DMS79 treated with DMSO at 0.1 percent for 48 hours (cell line): ENCODE measurements at regions not wholly inside any gene's neighbourhood (a gene's known extent, or its start where the extent isn't known, plus 50 kb on each side); places are given as distances from the start of the nearest gene placed in this dataset.

Experiments used
- DNase-seq: peaks from one replicate; lab custom pipeline; 2025; lab: John Stamatoyannopoulos, UW

DNA sequence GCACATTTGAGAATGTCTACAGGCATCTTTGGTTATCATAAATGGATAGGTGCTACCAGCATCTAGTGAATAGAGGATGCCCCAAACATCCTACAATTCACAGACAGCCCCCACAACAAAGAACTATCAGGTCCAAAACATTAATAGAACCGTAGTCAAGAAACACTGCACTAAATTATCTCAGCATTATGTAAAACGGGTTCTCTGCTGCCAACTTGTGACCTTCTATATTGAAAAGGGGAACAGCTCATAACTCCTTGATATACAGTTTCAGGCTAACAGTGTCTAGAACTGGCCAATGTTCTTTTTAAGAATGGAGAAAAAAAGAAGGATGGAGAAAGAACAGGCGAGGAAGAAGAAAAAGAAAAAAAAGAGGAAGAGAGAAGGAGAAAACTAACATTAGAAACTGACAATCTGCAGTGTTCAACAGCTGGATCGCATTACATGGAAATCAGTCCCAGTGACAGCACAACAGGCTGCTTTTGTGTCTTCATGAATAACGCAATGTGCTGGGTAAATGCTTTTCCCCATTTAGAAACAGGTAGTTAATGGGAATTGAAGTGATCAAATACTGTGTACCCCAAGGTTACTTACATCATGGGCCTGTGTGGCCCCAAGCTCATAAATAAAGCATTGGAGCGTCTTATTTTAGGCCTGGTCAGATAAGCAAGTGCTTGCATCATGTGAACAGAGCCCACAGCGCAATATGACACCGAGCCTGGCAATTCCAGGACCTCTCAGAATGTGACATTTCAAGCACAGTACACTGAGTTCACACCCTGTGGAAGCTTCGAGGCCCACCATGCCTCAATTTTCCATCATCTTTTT is 339.5 kb downstream of the DHX15 start:
- DNase-seq = no peak

GRCh38 chr4:24243641-24244040 is 340.7 kb downstream of the DHX15 start:
- DNase-seq = no peak

DNA sequence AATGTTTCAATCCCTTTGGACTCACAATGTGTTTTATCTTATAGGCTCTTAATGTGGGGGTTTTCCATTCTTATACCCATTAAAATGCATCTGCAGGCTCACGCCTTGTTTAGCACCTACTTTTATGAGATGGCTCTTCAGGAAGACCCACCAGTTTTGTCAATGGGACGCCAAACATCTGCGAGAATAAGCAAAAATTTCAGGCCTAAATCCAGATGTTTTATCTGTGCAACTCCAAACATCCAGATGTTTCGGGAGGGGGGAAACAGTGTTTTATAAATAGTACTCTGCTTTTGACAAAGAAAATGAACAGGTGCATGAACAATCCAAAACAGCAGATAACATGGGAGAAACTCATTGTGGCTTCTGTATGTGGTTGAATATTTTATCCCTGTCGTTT is 342.8 kb downstream of the DHX15 start:
- no peak for DNase-seq

GRCh38 chr4:24240655-24241054 is 343.7 kb downstream of the DHX15 start:
- DNase-seq = no peak

DNA sequence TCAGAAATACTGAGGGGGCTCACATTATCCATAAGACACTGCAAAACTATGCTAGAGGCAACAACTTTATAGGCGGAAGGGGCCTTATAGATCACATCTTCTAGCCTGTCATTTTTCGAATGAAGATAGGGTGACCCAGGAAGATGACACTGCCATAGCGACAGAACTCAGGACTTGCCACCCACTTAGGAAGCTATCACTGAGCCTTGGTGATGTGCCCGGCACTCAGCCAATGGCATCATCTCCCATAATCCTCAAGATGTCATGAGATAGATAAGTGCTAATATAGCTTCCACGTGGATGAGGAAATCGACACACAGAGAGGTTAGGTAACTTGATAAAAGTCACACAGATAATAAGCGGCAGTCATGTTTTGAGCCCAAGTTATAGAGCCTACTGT is 346.6 kb downstream of the DHX15 start:
- DNase-seq = no peak

DNA sequence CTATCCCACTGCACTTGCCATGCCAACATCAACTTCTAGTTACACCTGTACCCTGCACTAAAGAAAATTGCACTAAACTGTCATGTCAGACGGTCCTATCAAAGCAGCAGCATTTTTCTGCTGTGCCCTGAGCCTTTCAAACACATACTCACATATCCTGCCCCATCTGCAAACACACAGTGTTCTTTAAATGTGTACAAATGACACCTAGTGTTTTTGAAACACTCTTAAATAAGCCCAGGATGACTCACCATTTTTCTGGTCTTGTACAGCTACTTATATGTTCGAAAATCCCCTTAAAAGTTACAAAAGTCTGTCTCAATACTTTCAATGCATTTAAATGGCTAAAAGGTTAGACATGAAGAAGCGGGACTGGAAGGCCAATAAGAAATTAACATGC is 346.7 kb upstream of the PPARGC1A start:
- no peak for DNase-seq

- DNase-seq = no peak
Measured at GRCh38 chr4:24236120-24236519, 346.3 kb upstream of the PPARGC1A start.

DNA sequence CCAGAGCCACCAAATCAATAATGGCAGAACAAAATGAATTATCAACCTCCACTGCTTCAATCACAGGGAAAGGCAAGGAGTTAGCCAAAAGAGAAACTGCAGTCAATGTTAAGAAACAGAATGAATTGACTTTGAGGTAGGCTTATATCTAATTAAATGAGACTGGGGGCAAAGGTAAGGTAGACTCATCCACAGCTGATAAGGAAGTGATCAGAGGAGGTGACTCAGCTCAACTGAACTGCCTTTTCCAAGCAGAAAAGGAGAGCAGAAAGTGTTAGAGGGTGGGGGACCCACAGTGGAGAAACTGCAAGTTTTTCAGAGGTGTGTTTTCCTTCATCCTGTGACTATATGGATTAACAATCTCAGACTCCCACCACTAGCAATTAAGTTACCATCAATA is 345.8 kb upstream of the PPARGC1A start:
- DNase-seq = no peak

DNA sequence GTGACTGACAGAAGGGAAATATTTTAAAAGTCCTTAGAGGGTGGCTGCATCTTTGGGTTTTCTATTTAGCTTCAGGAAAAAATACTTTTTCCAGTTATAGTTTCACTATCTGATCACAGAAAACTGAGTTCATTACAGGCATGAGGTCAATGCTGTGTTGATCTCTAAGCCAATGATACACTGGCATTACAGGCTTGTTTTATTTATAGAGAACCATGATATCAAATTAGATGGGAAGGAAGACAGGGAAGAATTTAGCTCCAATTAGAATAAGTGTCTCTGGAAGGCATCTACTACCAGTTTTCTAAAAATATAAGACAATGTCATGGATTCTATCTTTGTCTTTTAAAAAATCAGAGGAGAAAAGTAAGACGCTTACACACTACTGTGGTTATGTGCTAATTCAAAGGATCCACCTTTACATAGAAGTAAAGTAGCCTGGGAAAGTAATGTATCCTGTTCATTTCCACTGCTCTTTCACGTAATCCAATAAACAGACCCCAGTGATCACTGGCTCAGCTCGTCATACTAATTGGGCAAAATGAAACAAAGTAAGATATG is 344.5 kb upstream of the PPARGC1A start:
- no peak for DNase-seq

DNA sequence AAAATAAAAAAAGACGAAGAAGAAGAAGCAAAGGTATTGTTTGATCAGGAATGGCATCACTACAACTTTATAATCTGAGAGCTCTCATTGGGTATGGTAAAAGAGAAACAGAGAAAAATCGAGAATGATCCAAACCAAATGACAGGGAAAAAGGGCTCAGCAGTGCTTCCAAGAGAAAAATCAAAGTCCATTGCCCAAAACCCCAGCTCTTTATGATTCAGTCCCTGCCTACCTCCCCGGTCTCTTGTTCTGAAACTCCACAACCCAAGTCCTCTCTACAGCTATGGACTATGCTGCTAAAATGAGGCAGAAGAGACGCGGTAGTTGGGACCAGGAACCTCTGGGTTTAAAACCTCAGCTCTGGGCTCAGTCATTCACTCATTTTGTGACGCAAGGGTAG is 341.1 kb upstream of the PPARGC1A start:
- no peak for DNase-seq

- DNase-seq = no peak
Measured at GRCh38 chr4:24229978-24230377, 340.1 kb upstream of the PPARGC1A start.

DNA sequence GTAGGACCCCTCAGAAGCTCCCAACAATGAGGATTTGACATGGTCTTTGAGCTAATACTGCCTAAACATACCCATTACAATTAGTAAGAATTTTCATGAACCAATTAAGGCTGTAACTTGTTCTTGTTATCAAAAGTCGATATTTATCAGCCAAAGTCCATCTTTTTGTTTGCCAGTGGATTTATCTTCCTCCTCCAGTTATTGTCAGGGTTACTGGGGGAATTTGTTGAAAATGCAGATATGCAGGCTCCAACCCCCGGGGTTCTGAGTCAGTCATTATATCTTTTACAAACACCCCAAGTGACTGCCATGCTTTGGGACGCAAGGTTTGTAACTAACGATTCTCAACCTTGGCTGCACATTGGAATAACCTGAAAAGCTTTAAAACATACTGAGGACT is 338.8 kb upstream of the PPARGC1A start:
- no peak for DNase-seq

- no peak for DNase-seq
Measured at GRCh38 chr4:24226667-24227066, 336.8 kb upstream of the PPARGC1A start.

GRCh38 chr4:24226023-24226422 is 336.2 kb upstream of the PPARGC1A start:
- no peak for DNase-seq

DNA sequence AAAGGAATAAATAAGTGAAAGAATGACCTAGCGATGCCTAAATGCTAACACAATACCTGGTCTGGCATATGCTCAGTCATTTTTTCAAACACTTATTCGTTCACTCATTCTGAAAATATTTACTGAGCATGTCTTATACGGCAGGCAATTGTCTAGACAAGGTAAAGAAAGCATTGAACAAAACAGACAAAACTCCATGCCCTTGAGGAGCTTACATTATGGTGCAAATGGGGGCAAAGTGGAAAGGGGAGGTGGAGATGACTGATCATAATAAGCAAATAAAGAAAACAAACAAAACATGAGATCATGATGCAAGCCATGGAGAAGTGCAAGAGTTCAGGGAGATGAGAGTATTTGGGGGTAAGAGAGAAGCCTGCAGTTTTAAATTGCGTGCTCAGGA is 334.6 kb upstream of the PPARGC1A start:
- no peak for DNase-seq

GRCh38 chr4:24219209-24219608 is 329.4 kb upstream of the PPARGC1A start:
- no peak for DNase-seq

GRCh38 chr4:24218566-24218965 is 328.7 kb upstream of the PPARGC1A start:
- DNase-seq = no peak

- peak; percentile 22 for DNase-seq
Measured at GRCh38 chr4:24214796-24215195, 324.9 kb upstream of the PPARGC1A start.

DNA sequence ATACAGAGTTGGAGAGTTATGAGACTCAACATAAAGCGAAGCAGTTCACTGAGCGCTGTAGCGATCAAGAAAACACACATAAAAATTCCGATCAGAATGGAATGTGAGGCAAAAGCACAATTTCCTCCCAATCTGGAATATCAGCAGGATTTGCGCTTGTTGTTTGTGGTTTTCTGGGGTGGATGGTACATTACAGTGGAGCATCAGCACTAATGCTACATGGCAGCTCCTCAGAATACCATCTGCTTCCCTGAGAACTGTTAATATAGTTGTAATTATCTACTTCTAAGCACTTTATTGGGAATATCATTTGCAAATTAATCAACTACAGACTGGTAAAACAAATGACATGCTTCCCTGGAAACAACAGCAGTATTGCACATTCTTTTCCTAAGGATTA is 324.1 kb upstream of the PPARGC1A start:
- no peak for DNase-seq

DNA sequence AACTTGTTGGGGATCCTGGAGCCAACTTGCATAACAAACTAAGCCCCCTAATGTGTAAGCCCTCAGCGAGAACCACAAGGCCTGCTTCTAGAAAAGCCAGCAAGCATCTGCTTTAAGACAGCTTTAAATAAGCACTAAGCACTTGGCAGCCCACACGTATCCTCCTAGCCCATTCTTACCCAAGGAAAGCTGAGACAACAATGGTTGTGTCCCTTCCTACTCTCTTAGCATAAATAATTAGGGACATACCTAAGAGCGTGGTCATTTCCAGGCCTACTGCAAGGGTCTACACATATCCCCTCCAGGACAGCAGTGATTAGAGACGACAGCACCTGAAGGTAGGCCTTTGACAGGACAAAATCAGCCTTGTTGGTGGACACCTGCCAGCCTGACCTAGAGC is 322.8 kb upstream of the PPARGC1A start:
- DNase-seq = no peak

DNA sequence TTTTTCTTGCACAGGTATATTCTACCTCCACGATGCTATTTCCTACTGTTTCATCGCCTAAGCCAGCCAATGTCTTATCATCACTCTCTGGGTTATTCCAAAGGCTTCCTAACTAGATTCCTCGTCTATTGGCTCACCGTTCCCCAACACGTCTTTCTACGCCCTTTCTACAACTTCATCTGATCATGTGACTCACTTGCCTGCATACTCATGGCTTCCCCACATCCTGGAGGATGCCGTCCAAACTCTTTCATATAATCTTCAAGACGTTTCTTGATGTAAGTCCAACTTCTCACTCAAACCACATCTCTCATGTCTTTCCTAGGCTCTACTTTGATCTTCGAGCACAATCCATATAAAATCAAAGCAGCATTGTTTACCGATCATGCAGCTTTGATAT is 322.0 kb upstream of the PPARGC1A start:
- no peak for DNase-seq

- DNase-seq = no peak
Measured at GRCh38 chr4:24210332-24210902, 320.6 kb upstream of the PPARGC1A start.

DNA sequence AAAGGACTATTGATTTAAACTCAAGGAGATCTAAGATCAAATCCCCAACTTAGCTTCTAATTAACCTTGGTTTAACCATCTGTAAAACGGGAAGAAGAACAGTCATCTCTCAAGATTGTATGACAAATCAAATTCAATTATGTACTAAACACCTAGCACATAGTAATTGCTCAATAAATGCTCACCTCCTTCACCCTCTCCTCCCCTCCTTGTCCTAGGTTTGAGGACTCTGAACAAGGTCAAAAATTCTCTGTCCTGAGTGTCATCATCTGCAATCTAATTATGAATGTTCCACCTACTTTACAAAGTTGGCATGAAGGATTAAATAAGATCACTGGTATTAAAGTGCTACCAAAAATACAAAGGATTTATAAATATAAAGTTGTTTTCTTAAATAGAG is 320.1 kb upstream of the PPARGC1A start:
- DNase-seq = no peak

DNA sequence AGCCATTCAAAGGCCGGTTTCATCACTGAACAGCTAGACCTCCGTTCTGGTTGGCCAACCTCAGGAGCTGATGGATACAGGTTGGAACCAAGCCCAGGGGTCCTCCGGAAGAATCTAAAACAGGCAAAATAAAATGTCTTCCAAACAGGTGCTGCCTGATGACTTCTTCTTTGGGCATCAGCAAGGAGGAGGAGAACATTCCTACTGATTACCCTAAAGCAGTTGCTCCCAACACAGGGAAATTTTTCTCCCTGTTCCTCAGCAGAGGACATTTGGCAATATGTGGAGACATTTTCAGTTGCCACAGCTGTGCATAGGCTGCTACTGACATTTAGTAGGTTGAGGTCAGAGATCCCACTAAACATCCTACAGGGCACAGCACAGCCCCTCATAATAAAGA is 319.3 kb upstream of the PPARGC1A start:
- DNase-seq = no peak
